ENCODE measurements at regions not wholly inside any gene's neighbourhood (a gene's known extent, or its start where the extent isn't known, plus 50 kb on each side); places are given as distances from the start of the nearest gene placed in this dataset.

- CTCF ChIA-PET, result no interaction called here
- Mint-ChIP-seq H3K9me3 (ENCODE audit: insufficient read depth) (no peaks in the 10 kb centered on the region), H3K27me3 (no peaks in the 10 kb centered on the region), H3K4me3 (no peak overlapping the region), H3K4me1 (no peaks in the 10 kb centered on the region), H3K27ac (no peak overlapping the region)
- no peak overlapping the region for H3K27ac ChIP-seq (ENCODE audit: low read length in 2 of 2)
- ATAC-seq (ENCODE audit: low read depth) (no peak), DNase-seq (no peak)
- no CpG with 5 or more reads among the region's 2 CpGs for WGBS (ENCODE audit: insufficient coverage)
- H3K9me3 ChIP-seq (ENCODE audit: control extremely low read depth in 1 of 3, control insufficient read depth in 2 of 3, insufficient read depth in 1 of 3, low read length in 2 of 3), result peaks cover 0 to 7% (median 0%) of the 10 kb centered on the region in 3 donors
- H3K4me1 ChIP-seq (ENCODE audit: control insufficient read depth in 2 of 2, insufficient read depth in 2 of 2, low read length in 2 of 2), result no peaks in the 10 kb centered on the region
- no peak overlapping the region for H3K9ac ChIP-seq (ENCODE audit: low read length)
- no peaks in the 10 kb centered on the region for H3K36me3 ChIP-seq (replicated peaks in 1 of 2; ENCODE audit: control extremely low read depth in 1 of 2, control insufficient read depth in 1 of 2, extremely low read depth in 1 of 2, insufficient read depth in 2 of 2, low read length in 1 of 2)
- H3K79me2 ChIP-seq (ENCODE audit: control insufficient read depth, insufficient read depth, low read length), result no peaks in the 10 kb centered on the region
- no peak overlapping the region for H3K4me2 ChIP-seq (replicated peaks; ENCODE audit: low read depth, low read length, poor library complexity, severe bottlenecking)
- intact Hi-C loops (cut with micrococcal nuclease), result no loop called here
- TF ChIP-seq CTCF (IDR thresholded peaks at IDR 0.05), result no peak
- TF ChIP-seq EZH2 (IDR thresholded peaks at IDR 0.05; ENCODE audit: borderline replicate concordance, insufficient read depth, low read depth, low read length, poor library complexity, severe bottlenecking), result no peak
- no peaks in the 10 kb centered on the region for H3K27me3 ChIP-seq (replicated peaks in 1 of 4; ENCODE audit: control extremely low read depth in 1 of 4, control insufficient read depth in 3 of 4, insufficient read depth in 4 of 4, low read length in 3 of 4)
- no peak overlapping the region for H3K4me3 ChIP-seq (ENCODE audit: control extremely low read depth in 1 of 5, extremely low read depth in 1 of 5, insufficient read depth in 1 of 5, low read depth in 2 of 5, low read length in 4 of 5)
- H2AFZ ChIP-seq (ENCODE audit: insufficient read depth, low read depth, low read length, poor library complexity, severe bottlenecking), result no peak overlapping the region
- no peaks in the 10 kb centered on the region for H4K20me1 ChIP-seq (ENCODE audit: control insufficient read depth, insufficient read depth, low read length, poor library complexity, severe bottlenecking)
- POLR2A ChIA-PET, result no interaction called here
Observed at GRCh38 chr17:54841656-54842055, 59.0 kb upstream of the TOM1L1 start.

- no peak overlapping the region for H3K4me2 ChIP-seq (replicated peaks; ENCODE audit: low read depth, low read length, poor library complexity, severe bottlenecking)
- no peaks in the 10 kb centered on the region for H3K27me3 ChIP-seq (replicated peaks in 1 of 4; ENCODE audit: control extremely low read depth in 1 of 4, control insufficient read depth in 3 of 4, insufficient read depth in 4 of 4, low read length in 3 of 4)
- 92% methylated on average over 4 of the region's 5 CpGs for WGBS (ENCODE audit: insufficient coverage)
- no peak overlapping the region for H3K27ac ChIP-seq (ENCODE audit: low read length in 2 of 2)
- H3K36me3 ChIP-seq (replicated peaks in 1 of 2; ENCODE audit: control extremely low read depth in 1 of 2, control insufficient read depth in 1 of 2, extremely low read depth in 1 of 2, insufficient read depth in 2 of 2, low read length in 1 of 2), result no peaks in the 10 kb centered on the region
- no peak overlapping the region for H3K4me3 Mint-ChIP-seq
- H3K4me1 ChIP-seq (ENCODE audit: control insufficient read depth in 2 of 2, insufficient read depth in 2 of 2, low read length in 2 of 2), result no peaks in the 10 kb centered on the region
- H2AFZ ChIP-seq (ENCODE audit: insufficient read depth, low read depth, low read length, poor library complexity, severe bottlenecking), result no peak overlapping the region
- no peak overlapping the region for H3K9ac ChIP-seq (ENCODE audit: low read length)
- no peaks in the 10 kb centered on the region for H3K9me3 Mint-ChIP-seq (ENCODE audit: insufficient read depth)
- no peaks in the 10 kb centered on the region for H3K27me3 Mint-ChIP-seq
- no peak for DNase-seq
- no peak for TF ChIP-seq CTCF (IDR thresholded peaks at IDR 0.05)
- no peak for TF ChIP-seq EZH2 (IDR thresholded peaks at IDR 0.05; ENCODE audit: borderline replicate concordance, insufficient read depth, low read depth, low read length, poor library complexity, severe bottlenecking)
- ATAC-seq (ENCODE audit: low read depth), result no peak
- H3K27ac Mint-ChIP-seq, result no peak overlapping the region
- H3K4me3 ChIP-seq (ENCODE audit: control extremely low read depth in 1 of 5, extremely low read depth in 1 of 5, insufficient read depth in 1 of 5, low read depth in 2 of 5, low read length in 4 of 5), result no peak overlapping the region
- H3K79me2 ChIP-seq (ENCODE audit: control insufficient read depth, insufficient read depth, low read length), result no peaks in the 10 kb centered on the region
- no peaks in the 10 kb centered on the region for H3K4me1 Mint-ChIP-seq
- intact Hi-C loops (cut with micrococcal nuclease), result no loop called here
- H4K20me1 ChIP-seq (ENCODE audit: control insufficient read depth, insufficient read depth, low read length, poor library complexity, severe bottlenecking), result no peaks in the 10 kb centered on the region
- ChIA-PET POLR2A (no interaction called here), CTCF (interaction anchor here (0.5 kb wide), 1 partner anchor 758 kb away, joined by 3 read pairs; no protein-coding TSS in a partner anchor)
- H3K9me3 ChIP-seq (ENCODE audit: control extremely low read depth in 1 of 3, control insufficient read depth in 2 of 3, insufficient read depth in 1 of 3, low read length in 2 of 3), result no peaks in the 10 kb centered on the region
Observed at GRCh38 chr17:54844233-54844632, 56.4 kb upstream of the TOM1L1 start.
